ENCODE measurements at regions not wholly inside any gene's neighbourhood (a gene's known extent, or its start where the extent isn't known, plus 50 kb on each side); places are given as distances from the start of the nearest gene placed in this dataset.

DNA sequence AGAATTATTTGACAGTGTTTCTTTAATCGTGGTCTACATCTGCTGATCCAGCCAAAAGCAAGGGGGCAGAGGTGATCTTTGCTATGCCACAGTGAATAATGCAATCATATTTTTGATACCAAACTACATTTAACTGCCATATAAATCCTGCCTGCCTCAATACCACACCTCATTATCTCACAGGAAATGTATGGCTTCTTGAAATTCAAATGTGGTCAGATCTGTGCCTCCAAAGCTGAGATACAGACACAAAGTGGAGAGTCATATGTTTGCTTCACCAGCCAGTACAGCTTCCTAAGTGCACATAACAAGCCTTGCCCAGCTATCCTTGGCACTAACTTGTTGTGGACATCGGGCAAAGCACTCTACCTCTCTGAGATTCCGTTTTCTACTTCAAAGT, 250.0 kb upstream of the NFIA start:
- ChIA-PET RAD21 (ENCODE audit: low non-redundant PET in 1 of 2, low total read pairs in 2 of 2, uncharacterized antibody in 2 of 2, unreplicated experiment in 2 of 2) (no interaction called here), POLR2A (no interaction called here), CTCF (interaction anchor here (1.0 kb wide), 1 partner anchor 16 kb away, joined by 4 read pairs; no protein-coding TSS in a partner anchor)
- DNase-seq (ENCODE audit: low read depth, low spot score) = no peak
- Histone ChIP-seq H3K27me3 (ENCODE audit: insufficient read depth, low read length) (peaks cover 50% of the 10 kb centered on the region), H3K9me3 (ENCODE audit: control insufficient read depth in 1 of 2, insufficient read depth in 1 of 2, low read depth in 1 of 2, low read length in 2 of 2) (no peaks in the 10 kb centered on the region), H3K27ac (ENCODE audit: low read depth, low read length) (no peak overlapping the region), H4K20me1 (ENCODE audit: insufficient read depth) (no peaks in the 10 kb centered on the region), H3K4me2 (ENCODE audit: low read length) (no peak overlapping the region), H3K36me3 (ENCODE audit: control insufficient read depth in 1 of 2, insufficient read depth in 2 of 2, low read length in 2 of 2) (no peaks in the 10 kb centered on the region), H3K4me3 (replicated peaks in 1 of 2; ENCODE audit: low read depth in 1 of 2, low read length in 2 of 2) (no peak overlapping the region), H3K79me2 (ENCODE audit: insufficient read depth, low read length) (no peaks in the 10 kb centered on the region), H3K9ac (ENCODE audit: low read length) (no peak overlapping the region), H3K9me2 (ENCODE audit: insufficient read depth) (no peaks in the 10 kb centered on the region), H3K4me1 (ENCODE audit: control insufficient read depth in 1 of 2, insufficient read depth in 2 of 2, low read length in 2 of 2) (no peaks in the 10 kb centered on the region; a peak in 1 of 4 replicates), H2AFZ (ENCODE audit: low read depth, low read length, poor library complexity, severe bottlenecking) (no peak overlapping the region)
- intact Hi-C loops (cut with micrococcal nuclease) = no loop called here
- ATAC-seq = no peak
- no peak for TF ChIP-seq POLR2A (IDR thresholded peaks at IDR 0.05; ENCODE audit: borderline replicate concordance, extremely low read depth, insufficient read depth, insufficient read length)
- no peak for TF ChIP-seq RAD21 (IDR thresholded peaks at IDR 0.05; ENCODE audit: low read depth)
- TF ChIP-seq, protein P1, sequence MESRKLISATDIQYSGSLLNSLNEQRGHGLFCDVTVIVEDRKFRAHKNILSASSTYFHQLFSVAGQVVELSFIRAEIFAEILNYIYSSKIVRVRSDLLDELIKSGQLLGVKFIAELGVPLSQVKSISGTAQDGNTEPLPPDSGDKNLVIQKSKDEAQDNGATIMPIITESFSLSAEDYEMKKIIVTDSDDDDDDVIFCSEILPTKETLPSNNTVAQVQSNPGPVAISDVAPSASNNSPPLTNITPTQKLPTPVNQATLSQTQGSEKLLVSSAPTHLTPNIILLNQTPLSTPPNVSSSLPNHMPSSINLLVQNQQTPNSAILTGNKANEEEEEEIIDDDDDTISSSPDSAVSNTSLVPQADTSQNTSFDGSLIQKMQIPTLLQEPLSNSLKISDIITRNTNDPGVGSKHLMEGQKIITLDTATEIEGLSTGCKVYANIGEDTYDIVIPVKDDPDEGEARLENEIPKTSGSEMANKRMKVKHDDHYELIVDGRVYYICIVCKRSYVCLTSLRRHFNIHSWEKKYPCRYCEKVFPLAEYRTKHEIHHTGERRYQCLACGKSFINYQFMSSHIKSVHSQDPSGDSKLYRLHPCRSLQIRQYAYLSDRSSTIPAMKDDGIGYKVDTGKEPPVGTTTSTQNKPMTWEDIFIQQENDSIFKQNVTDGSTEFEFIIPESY (IDR thresholded peaks at IDR 0.05; ENCODE audit: extremely low read depth, insufficient replicate concordance, low read length) = no peak
- no peak for TF ChIP-seq TCF7L2 (IDR thresholded peaks at IDR 0.05; ENCODE audit: borderline replicate concordance, extremely low read depth, insufficient read depth, insufficient read length)
- TF ChIP-seq JUND (IDR thresholded peaks at IDR 0.05) = no peak
- TF ChIP-seq, protein P2, sequence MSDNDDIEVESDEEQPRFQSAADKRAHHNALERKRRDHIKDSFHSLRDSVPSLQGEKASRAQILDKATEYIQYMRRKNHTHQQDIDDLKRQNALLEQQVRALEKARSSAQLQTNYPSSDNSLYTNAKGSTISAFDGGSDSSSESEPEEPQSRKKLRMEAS (IDR thresholded peaks at IDR 0.05) = no peak
- TF ChIP-seq, protein P3, sequence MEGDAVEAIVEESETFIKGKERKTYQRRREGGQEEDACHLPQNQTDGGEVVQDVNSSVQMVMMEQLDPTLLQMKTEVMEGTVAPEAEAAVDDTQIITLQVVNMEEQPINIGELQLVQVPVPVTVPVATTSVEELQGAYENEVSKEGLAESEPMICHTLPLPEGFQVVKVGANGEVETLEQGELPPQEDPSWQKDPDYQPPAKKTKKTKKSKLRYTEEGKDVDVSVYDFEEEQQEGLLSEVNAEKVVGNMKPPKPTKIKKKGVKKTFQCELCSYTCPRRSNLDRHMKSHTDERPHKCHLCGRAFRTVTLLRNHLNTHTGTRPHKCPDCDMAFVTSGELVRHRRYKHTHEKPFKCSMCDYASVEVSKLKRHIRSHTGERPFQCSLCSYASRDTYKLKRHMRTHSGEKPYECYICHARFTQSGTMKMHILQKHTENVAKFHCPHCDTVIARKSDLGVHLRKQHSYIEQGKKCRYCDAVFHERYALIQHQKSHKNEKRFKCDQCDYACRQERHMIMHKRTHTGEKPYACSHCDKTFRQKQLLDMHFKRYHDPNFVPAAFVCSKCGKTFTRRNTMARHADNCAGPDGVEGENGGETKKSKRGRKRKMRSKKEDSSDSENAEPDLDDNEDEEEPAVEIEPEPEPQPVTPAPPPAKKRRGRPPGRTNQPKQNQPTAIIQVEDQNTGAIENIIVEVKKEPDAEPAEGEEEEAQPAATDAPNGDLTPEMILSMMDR (IDR thresholded peaks at IDR 0.05 in 2 of 3, conservative IDR thresholded peaks at IDR 0.05 in 1 of 3; ENCODE audit: borderline replicate concordance in 1 of 3, insufficient read depth in 1 of 3, low read depth in 2 of 3, low read length in 2 of 3) = no peak
- no peak for TF ChIP-seq SIN3A (IDR thresholded peaks at IDR 0.05; ENCODE audit: low read depth)
- TF ChIP-seq, protein P4, sequence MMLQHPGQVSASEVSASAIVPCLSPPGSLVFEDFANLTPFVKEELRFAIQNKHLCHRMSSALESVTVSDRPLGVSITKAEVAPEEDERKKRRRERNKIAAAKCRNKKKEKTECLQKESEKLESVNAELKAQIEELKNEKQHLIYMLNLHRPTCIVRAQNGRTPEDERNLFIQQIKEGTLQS (IDR thresholded peaks at IDR 0.05) = no peak
- TF ChIP-seq ZNF274 (IDR thresholded peaks at IDR 0.05; ENCODE audit: low read depth, low read length) = no peak
- TF ChIP-seq YY1 (IDR thresholded peaks at IDR 0.05; ENCODE audit: extremely low read depth, insufficient replicate concordance, low read depth, low read length) = no peak
- TF ChIP-seq ZFX (IDR thresholded peaks at IDR 0.05) = no peak
- no peak for TF ChIP-seq FOSL1 (IDR thresholded peaks at IDR 0.05; ENCODE audit: low read depth)
- TF ChIP-seq EGR1 (IDR thresholded peaks at IDR 0.05; ENCODE audit: low read depth) = no peak
- TF ChIP-seq ELF1 (IDR thresholded peaks at IDR 0.05; ENCODE audit: borderline replicate concordance, low read depth) = no peak
- TF ChIP-seq SP1 (IDR thresholded peaks at IDR 0.05; ENCODE audit: low read depth) = no peak
- TF ChIP-seq CBX3 (IDR thresholded peaks at IDR 0.05; ENCODE audit: low read depth) = no peak
- TF ChIP-seq POLR2AphosphoS5 (IDR thresholded peaks at IDR 0.05; ENCODE audit: low read depth, low read length) = no peak
- TF ChIP-seq SRF (IDR thresholded peaks at IDR 0.05; ENCODE audit: low read depth) = no peak
- TF ChIP-seq EZH2phosphoT487 (IDR thresholded peaks at IDR 0.05; ENCODE audit: borderline replicate concordance) = no peak
- BruUV-seq (replicated peaks) = no TSS peak

Measured in HCT116 (cell line).